Endothelial cell of umbilical vein (primary cell): ENCODE measurements at regions not wholly inside any gene's neighbourhood (a gene's known extent, or its start where the extent isn't known, plus 50 kb on each side); places are given as distances from the start of the nearest gene placed in this dataset.

Experiments used
- BruUV-seq: library from RNA; stranded (reverse); fragments of 400-500 nt; replicated peaks from 2 replicates; lab custom pipeline; 2021; lab: Mats Ljungman, UMichigan
- CTCF ChIA-PET: fragments of 300-600, 350-600 bp; sonication (Branson Sonifier 250); formaldehyde crosslinking; loops from one replicate; lab custom pipeline; 2021; ENCODE audit warnings: antibody characterized with exemption, inconsistent platforms; lab: Charles Lee
- POLR2A ChIA-PET: fragments of 300-600, 350-600 bp; sonication (Branson Sonifier 250); formaldehyde crosslinking; loops from one replicate; lab custom pipeline; 2021; ENCODE audit warnings: antibody characterized with exemption, inconsistent platforms; lab: Charles Lee
- DNase-seq: peaks from one replicate; pipeline ENCODE4 v3.0.0-alpha.2; 2011; ENCODE audit warnings: low read depth, low spot score
- FAIRE-seq: peaks from 2 replicates; lab custom pipeline; 2011; peaks lifted over from hg19 to GRCh38; lab: Jason Lieb, UNC
- H2AFZ ChIP-seq: 2 replicates; pipeline ENCODE4 v1.6.0; 2012; ENCODE audit warnings: low read depth, low read length, control low read depth, inconsistent platforms
- H3K27ac ChIP-seq: 2 replicates; pipeline ENCODE4 v1.5.1; 2011; ENCODE audit warnings: low read depth, mild to moderate bottlenecking, control low read depth, low read length, moderate library complexity; ENCODE audit not compliant: insufficient read depth
- H3K27me3 ChIP-seq, 2 experiments: 2 replicates each; pipeline versions ENCODE4 v1.6.0 to v1.6.1; 2011; ENCODE audit warnings: low read length in 2 of 2, mixed read lengths in 1 of 2; ENCODE audit not compliant: control insufficient read depth in 2 of 2, insufficient read depth in 2 of 2
- H3K36me3 ChIP-seq, 2 experiments: 2 replicates in 1 of 2; 3 replicates in 1 of 2; pipeline ENCODE4 v1.5.1; 2011; ENCODE audit warnings: low read length in 2 of 2, mild to moderate bottlenecking in 1 of 2, moderate library complexity in 1 of 2; ENCODE audit not compliant: control insufficient read depth in 2 of 2, insufficient read depth in 2 of 2; ENCODE audit errors: extremely low read depth in 1 of 2
- H3K4me1 ChIP-seq: 3 replicates; pipeline ENCODE4 v1.5.1; 2011; ENCODE audit warnings: mild to moderate bottlenecking, low read length; ENCODE audit not compliant: control insufficient read depth, insufficient read depth; ENCODE audit errors: extremely low read depth
- H3K4me2 ChIP-seq: 2 replicates; pipeline ENCODE4 v1.6.1; 2011; ENCODE audit warnings: low read length, control low read depth, mixed read lengths; ENCODE audit not compliant: insufficient read depth
- H3K4me3 ChIP-seq, 3 experiments: fragments of 200-600 bp in 1 of 3; sonication (generic), shearing (Covaris generic) in 1 of 3; replicated peaks in 1 of 3; 2 replicates each; pipeline ENCODE4 v1.5.1; 2011 to 2016; ENCODE audit warnings: control low read depth in 3 of 3, low read length in 3 of 3, mild to moderate bottlenecking in 2 of 3, inconsistent platforms in 1 of 3, low read depth in 1 of 3, moderate library complexity in 1 of 3; ENCODE audit not compliant: insufficient read depth in 1 of 3
- H3K79me2 ChIP-seq: 2 replicates; pipeline ENCODE4 v1.6.0; 2012; ENCODE audit warnings: low read length, inconsistent platforms; ENCODE audit not compliant: control insufficient read depth, insufficient read depth
- H3K9ac ChIP-seq: replicated peaks from 2 replicates; pipeline ENCODE3; 2011; ENCODE audit warnings: low read length, control low read depth; ENCODE audit not compliant: insufficient read depth; ENCODE audit errors: extremely low read depth
- H3K9me1 ChIP-seq: replicated peaks from 3 replicates; pipeline ENCODE4 v1.6.0; 2011; ENCODE audit warnings: mild to moderate bottlenecking, low read length; ENCODE audit not compliant: control insufficient read depth, insufficient read depth; ENCODE audit errors: extremely low read depth
- H3K9me3 ChIP-seq: replicated peaks from 2 replicates; pipeline ENCODE4 v1.5.1; 2012; ENCODE audit warnings: low read length, inconsistent platforms; ENCODE audit not compliant: control insufficient read depth, insufficient read depth
- H4K20me1 ChIP-seq: replicated peaks from 2 replicates; pipeline ENCODE3; 2011; ENCODE audit warnings: mild to moderate bottlenecking, low read length; ENCODE audit not compliant: control insufficient read depth, insufficient read depth; ENCODE audit errors: extremely low read depth
- EZH2 ChIP-seq: IDR thresholded peaks from 2 replicates; pipeline ENCODE4 v1.6.1; 2012; ENCODE audit warnings: borderline replicate concordance, low read depth, mild to moderate bottlenecking, moderate library complexity, low read length, inconsistent platforms; ENCODE audit not compliant: severe bottlenecking
- FOS ChIP-seq: IDR thresholded peaks from 2 replicates; pipeline ENCODE4 v1.6.1; 2011; ENCODE audit warnings: mild to moderate bottlenecking, low read length, moderate library complexity, borderline replicate concordance; ENCODE audit not compliant: insufficient read depth
- GATA2 ChIP-seq: IDR thresholded peaks from 2 replicates; pipeline ENCODE4 v1.7.0; 2011; ENCODE audit warnings: low read depth, mild to moderate bottlenecking, moderate library complexity, mixed read lengths, low read length; ENCODE audit not compliant: insufficient read length, insufficient read depth
- JUN ChIP-seq: IDR thresholded peaks from 2 replicates; pipeline ENCODE4 v1.6.1; 2011; ENCODE audit warnings: borderline replicate concordance, low read depth; ENCODE audit not compliant: insufficient read length, insufficient read depth
- MYC ChIP-seq: IDR thresholded peaks from one replicate; pipeline ENCODE4 v1.6.1; 2011; ENCODE audit warnings: mild to moderate bottlenecking, low read depth, low read length
- POLR2A ChIP-seq: IDR thresholded peaks from 2 replicates; pipeline ENCODE4 v1.6.1; 2012; ENCODE audit warnings: low read depth, mild to moderate bottlenecking, control low read depth, low read length
- POLR2AphosphoS5 ChIP-seq: IDR thresholded peaks from 2 replicates; pipeline ENCODE4 v1.6.1; 2012; ENCODE audit warnings: low read depth, mild to moderate bottlenecking, control low read depth, low read length, moderate library complexity; ENCODE audit not compliant: insufficient read depth
- dilution Hi-C: fragments of 300-500 bp; cut with MboI; formaldehyde crosslinking; loops from one replicate; pipeline ENCODE4 v1.15.0; 2019; ENCODE audit warnings: low sequenced_read_pairs; ENCODE audit not compliant: extremely low pct_ligation_motif_present
- intact Hi-C: fragments of 100-400 bp; cut with micrococcal nuclease; formaldehyde crosslinking; loops from one replicate; pipeline ENCODE4 v1.10.0; 2022
- TF ChIP-seq, protein P1 (sequence below): IDR thresholded peaks from 2 replicates; pipeline ENCODE4 v1.6.1; 2011; ENCODE audit not compliant: insufficient read depth, insufficient read length
- TF ChIP-seq, protein P2 (sequence below), 2 donors: IDR thresholded peaks; 1 replicate in 1 of 2; 2 replicates in 1 of 2; pipeline ENCODE4 v1.5.1; 2011; ENCODE audit warnings: low read length in 2 of 2, mild to moderate bottlenecking in 2 of 2, moderate library complexity in 2 of 2, control low read depth in 1 of 2, inconsistent platforms in 1 of 2, low read depth in 1 of 2; ENCODE audit not compliant: insufficient read depth in 1 of 2; ENCODE audit errors: extremely low read depth in 1 of 2

DNA sequence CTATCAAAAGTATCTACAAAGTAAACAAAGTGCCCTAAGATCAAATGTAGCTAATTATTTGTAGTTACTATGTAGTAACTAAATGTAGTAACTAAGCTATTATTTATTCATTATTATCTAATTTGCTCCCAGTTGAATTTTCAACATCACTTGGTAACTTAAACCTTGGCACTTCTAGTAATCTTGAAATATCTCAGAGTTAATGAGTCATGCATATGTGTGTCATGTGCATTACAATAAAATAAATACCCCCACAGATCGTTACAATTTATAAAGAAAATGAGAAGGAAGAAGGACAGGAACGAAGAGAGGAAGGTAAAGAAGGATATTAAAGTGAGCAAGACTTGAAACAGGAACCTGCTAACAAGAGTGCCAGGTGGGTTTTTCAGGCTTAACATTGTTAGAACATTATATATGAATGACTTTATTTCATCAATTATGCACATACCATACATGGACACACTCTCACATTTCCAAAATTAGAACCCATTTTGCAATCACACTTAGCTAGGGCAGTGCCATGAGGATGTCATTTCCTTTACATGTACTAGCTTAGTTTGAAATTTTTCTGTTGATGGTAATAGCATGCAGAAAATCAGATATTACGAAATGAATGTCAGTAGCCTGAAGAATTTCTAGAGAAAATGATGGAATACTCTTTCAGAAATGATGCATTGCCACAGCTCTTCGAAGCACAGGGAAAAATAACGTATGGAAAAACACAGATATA is 1670.4 kb upstream of the AGA start:
- POLR2A ChIA-PET, result no interaction called here
- Histone ChIP-seq H3K27ac (no peak overlapping the region), H3K9me1 (no peaks in the 10 kb centered on the region), H3K4me2 (no peak overlapping the region), H3K4me3 (no peak overlapping the region), H3K36me3 (no peaks in the 10 kb centered on the region), H4K20me1 (no peaks in the 10 kb centered on the region), H3K9me3 (peaks cover 11% of the 10 kb centered on the region), H3K27me3 (no peaks in the 10 kb centered on the region), H3K9ac (no peak overlapping the region), H3K4me1 (no peaks in the 10 kb centered on the region), H3K79me2 (no peaks in the 10 kb centered on the region), H2AFZ (no peak overlapping the region)
- no TSS peak for BruUV-seq
- dilution Hi-C loops, result no loop called here
- DNase-seq (no peak), FAIRE-seq (no peak)
- intact Hi-C loops, result no loop called here
- CTCF ChIA-PET, result no interaction called here
- TF ChIP-seq, protein P1, sequence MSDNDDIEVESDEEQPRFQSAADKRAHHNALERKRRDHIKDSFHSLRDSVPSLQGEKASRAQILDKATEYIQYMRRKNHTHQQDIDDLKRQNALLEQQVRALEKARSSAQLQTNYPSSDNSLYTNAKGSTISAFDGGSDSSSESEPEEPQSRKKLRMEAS, result no peak
- TF ChIP-seq JUN (no peak), POLR2AphosphoS5 (no peak), GATA2 (no peak), MYC (no peak), EZH2 (no peak), FOS (no peak), POLR2A (no peak)
- TF ChIP-seq, protein P2, sequence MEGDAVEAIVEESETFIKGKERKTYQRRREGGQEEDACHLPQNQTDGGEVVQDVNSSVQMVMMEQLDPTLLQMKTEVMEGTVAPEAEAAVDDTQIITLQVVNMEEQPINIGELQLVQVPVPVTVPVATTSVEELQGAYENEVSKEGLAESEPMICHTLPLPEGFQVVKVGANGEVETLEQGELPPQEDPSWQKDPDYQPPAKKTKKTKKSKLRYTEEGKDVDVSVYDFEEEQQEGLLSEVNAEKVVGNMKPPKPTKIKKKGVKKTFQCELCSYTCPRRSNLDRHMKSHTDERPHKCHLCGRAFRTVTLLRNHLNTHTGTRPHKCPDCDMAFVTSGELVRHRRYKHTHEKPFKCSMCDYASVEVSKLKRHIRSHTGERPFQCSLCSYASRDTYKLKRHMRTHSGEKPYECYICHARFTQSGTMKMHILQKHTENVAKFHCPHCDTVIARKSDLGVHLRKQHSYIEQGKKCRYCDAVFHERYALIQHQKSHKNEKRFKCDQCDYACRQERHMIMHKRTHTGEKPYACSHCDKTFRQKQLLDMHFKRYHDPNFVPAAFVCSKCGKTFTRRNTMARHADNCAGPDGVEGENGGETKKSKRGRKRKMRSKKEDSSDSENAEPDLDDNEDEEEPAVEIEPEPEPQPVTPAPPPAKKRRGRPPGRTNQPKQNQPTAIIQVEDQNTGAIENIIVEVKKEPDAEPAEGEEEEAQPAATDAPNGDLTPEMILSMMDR (IDR thresholded peaks at IDR 0.05; ENCODE audit: extremely low read depth in 1 of 2, insufficient read depth in 1 of 2, low read depth in 1 of 2, low read length in 2 of 2), result no peak
